Activated CD4-positive, alpha-beta T cell treated with anti-CD3 and anti-CD28 coated beads, Interleukin-2, amount 50 U/mL, for 4 hours (primary cell): ENCODE measurements at regions not wholly inside any gene's neighbourhood (a gene's known extent, or its start where the extent isn't known, plus 50 kb on each side); places are given as distances from the start of the nearest gene placed in this dataset.
"Not testable (repeated sequence)": the region's sequence is repeated elsewhere in the genome, so short reads cannot be mapped to it uniquely, and the experiment has no call there.

ENCODE experiments used
- DNase-seq, 2 experiments: peaks; one replicate each; pipeline ENCODE4 v3.0.0-alpha.2; 2020

- DNase-seq = no peak
Measured at GRCh38 chr5:56410696-56411095, 177.6 kb upstream of the ANKRD55 start.

- DNase-seq = no peak
Measured at GRCh38 chr5:56409331-56410190, 176.4 kb upstream of the ANKRD55 start.

- DNase-seq = no peak
Measured at GRCh38 chr5:56406838-56407237, 173.7 kb upstream of the ANKRD55 start.

- DNase-seq = no peak
Measured at GRCh38 chr5:56406221-56406620, 173.1 kb upstream of the ANKRD55 start.

GRCh38 chr5:56405116-56405908, 172.2 kb upstream of the ANKRD55 start:
- DNase-seq = no peak

GRCh38 chr5:56402266-56403220, 169.4 kb upstream of the ANKRD55 start:
- DNase-seq = no peak

GRCh38 chr5:56397796-56398195, 164.7 kb upstream of the ANKRD55 start:
- not testable (repeated sequence) for DNase-seq

- DNase-seq = no peak
Measured at GRCh38 chr5:56396634-56397033, 163.5 kb upstream of the ANKRD55 start.

GRCh38 chr5:56389261-56389660, 156.1 kb upstream of the ANKRD55 start:
- no peak for DNase-seq

GRCh38 chr5:56388229-56388985, 155.3 kb upstream of the ANKRD55 start:
- DNase-seq = no peak

GRCh38 chr5:56386046-56386445, 152.9 kb upstream of the ANKRD55 start:
- DNase-seq = no peak

GRCh38 chr5:56384186-56384585, 151.1 kb upstream of the ANKRD55 start:
- no peak for DNase-seq

GRCh38 chr5:56383761-56384160, 150.6 kb upstream of the ANKRD55 start:
- no peak for DNase-seq

GRCh38 chr5:56382896-56383295, 149.8 kb upstream of the ANKRD55 start:
- DNase-seq = no peak

- no peak for DNase-seq
Measured at GRCh38 chr5:56377573-56377972, 144.4 kb upstream of the ANKRD55 start.

- no peak for DNase-seq
Measured at GRCh38 chr5:56376128-56376527, 143.0 kb upstream of the ANKRD55 start.

- DNase-seq = no peak
Measured at GRCh38 chr5:56375011-56375410, 141.9 kb upstream of the ANKRD55 start.

- not testable (repeated sequence) for DNase-seq
Measured at GRCh38 chr5:56372491-56372890, 139.4 kb upstream of the ANKRD55 start.

- DNase-seq = no peak
Measured at GRCh38 chr5:56369361-56369811, 136.3 kb upstream of the ANKRD55 start.

GRCh38 chr5:56367748-56368147, 134.6 kb upstream of the ANKRD55 start:
- no peak for DNase-seq

GRCh38 chr5:56366986-56367385, 133.9 kb upstream of the ANKRD55 start:
- no peak for DNase-seq

- no peak for DNase-seq
Measured at GRCh38 chr5:56361398-56361797, 128.3 kb upstream of the ANKRD55 start.
